ENCODE measurements at regions not wholly inside any gene's neighbourhood (a gene's known extent, or its start where the extent isn't known, plus 50 kb on each side); places are given as distances from the start of the nearest gene placed in this dataset.

GRCh38 chr4:114334884-114335330 is 263.7 kb upstream of the UGT8 start:
- no peak overlapping the region for H3K9ac ChIP-seq (ENCODE audit: insufficient read depth, low read length, poor library complexity, severe bottlenecking)
- no peak overlapping the region for H3K27ac ChIP-seq (ENCODE audit: low read depth in 1 of 2, low read length in 2 of 2)
- intact Hi-C loops (cut with micrococcal nuclease): no loop called here
- no peak overlapping the region for H3K4me2 ChIP-seq (replicated peaks; ENCODE audit: extremely low read depth, low read length, poor library complexity, severe bottlenecking)
- H3K27ac Mint-ChIP-seq: no peak overlapping the region
- H4K20me1 ChIP-seq (ENCODE audit: insufficient read depth, low read length): no peaks in the 10 kb centered on the region
- H3K4me3 Mint-ChIP-seq: no peak overlapping the region
- H3K79me2 ChIP-seq (ENCODE audit: insufficient read depth, low read length): no peaks in the 10 kb centered on the region
- H3K4me1 ChIP-seq (ENCODE audit: control insufficient read depth in 1 of 2, insufficient read depth in 2 of 2, low read length in 2 of 2): no peaks in the 10 kb centered on the region
- no peaks in the 10 kb centered on the region for H3K36me3 ChIP-seq (replicated peaks in 1 of 2; ENCODE audit: control insufficient read depth in 1 of 2, insufficient read depth in 2 of 2, low read length in 2 of 2)
- no peak overlapping the region for H3K4me3 ChIP-seq (replicated peaks in 1 of 3; ENCODE audit: low read depth in 2 of 3, low read length in 3 of 3)
- WGBS (ENCODE audit: insufficient coverage): no CpG with 5 or more reads among the region's 2 CpGs
- no peaks in the 10 kb centered on the region for H3K27me3 Mint-ChIP-seq (ENCODE audit: low read depth in 3 of 3)
- H3K27me3 ChIP-seq (ENCODE audit: control insufficient read depth in 2 of 2, insufficient read depth in 2 of 2, low read length in 2 of 2): no peaks in the 10 kb centered on the region
- H3K9me3 Mint-ChIP-seq: peaks cover 0 to 5% (median 0%) of the 10 kb centered on the region in 7 donors
- no peaks in the 10 kb centered on the region for H3K9me3 ChIP-seq (replicated peaks in 1 of 2; ENCODE audit: control insufficient read depth in 1 of 2, insufficient read depth in 1 of 2, low read length in 2 of 2)
- TF ChIP-seq, protein P1, sequence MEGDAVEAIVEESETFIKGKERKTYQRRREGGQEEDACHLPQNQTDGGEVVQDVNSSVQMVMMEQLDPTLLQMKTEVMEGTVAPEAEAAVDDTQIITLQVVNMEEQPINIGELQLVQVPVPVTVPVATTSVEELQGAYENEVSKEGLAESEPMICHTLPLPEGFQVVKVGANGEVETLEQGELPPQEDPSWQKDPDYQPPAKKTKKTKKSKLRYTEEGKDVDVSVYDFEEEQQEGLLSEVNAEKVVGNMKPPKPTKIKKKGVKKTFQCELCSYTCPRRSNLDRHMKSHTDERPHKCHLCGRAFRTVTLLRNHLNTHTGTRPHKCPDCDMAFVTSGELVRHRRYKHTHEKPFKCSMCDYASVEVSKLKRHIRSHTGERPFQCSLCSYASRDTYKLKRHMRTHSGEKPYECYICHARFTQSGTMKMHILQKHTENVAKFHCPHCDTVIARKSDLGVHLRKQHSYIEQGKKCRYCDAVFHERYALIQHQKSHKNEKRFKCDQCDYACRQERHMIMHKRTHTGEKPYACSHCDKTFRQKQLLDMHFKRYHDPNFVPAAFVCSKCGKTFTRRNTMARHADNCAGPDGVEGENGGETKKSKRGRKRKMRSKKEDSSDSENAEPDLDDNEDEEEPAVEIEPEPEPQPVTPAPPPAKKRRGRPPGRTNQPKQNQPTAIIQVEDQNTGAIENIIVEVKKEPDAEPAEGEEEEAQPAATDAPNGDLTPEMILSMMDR (IDR thresholded peaks at IDR 0.05): no peak
- H2AFZ ChIP-seq (ENCODE audit: insufficient read depth, low read depth, low read length, poor library complexity, severe bottlenecking): no peak overlapping the region
- H3K4me1 Mint-ChIP-seq: no peaks in the 10 kb centered on the region
- no peak for DNase-seq
- no peaks in the 10 kb centered on the region for H3K36me3 Mint-ChIP-seq

- no peak for DNase-seq
Measured at GRCh38 chr4:114335339-114335738, 263.3 kb upstream of the UGT8 start.

More at GRCh38 chr4:114335339-114335738, 263.3 kb upstream of the UGT8 start:
- no peaks in the 10 kb centered on the region for H3K27me3 ChIP-seq (ENCODE audit: control insufficient read depth in 2 of 2, insufficient read depth in 2 of 2, low read length in 2 of 2)
- no peaks in the 10 kb centered on the region for H4K20me1 ChIP-seq (ENCODE audit: insufficient read depth, low read length)
- H3K27me3 Mint-ChIP-seq (ENCODE audit: low read depth in 3 of 3): no peaks in the 10 kb centered on the region
- no peaks in the 10 kb centered on the region for H3K36me3 Mint-ChIP-seq
- no peaks in the 10 kb centered on the region for H3K4me1 ChIP-seq (ENCODE audit: control insufficient read depth in 1 of 2, insufficient read depth in 2 of 2, low read length in 2 of 2)
- H3K4me3 ChIP-seq (replicated peaks in 1 of 3; ENCODE audit: low read depth in 2 of 3, low read length in 3 of 3): no peak overlapping the region
- no peak overlapping the region for H3K4me2 ChIP-seq (replicated peaks; ENCODE audit: extremely low read depth, low read length, poor library complexity, severe bottlenecking)
- no peaks in the 10 kb centered on the region for H3K36me3 ChIP-seq (replicated peaks in 1 of 2; ENCODE audit: control insufficient read depth in 1 of 2, insufficient read depth in 2 of 2, low read length in 2 of 2)
- H3K4me3 Mint-ChIP-seq: no peak overlapping the region
- peaks cover 0 to 5% (median 0%) of the 10 kb centered on the region in 7 donors for H3K9me3 Mint-ChIP-seq
- H3K79me2 ChIP-seq (ENCODE audit: insufficient read depth, low read length): no peaks in the 10 kb centered on the region
- H3K27ac Mint-ChIP-seq: no peak overlapping the region
- intact Hi-C loops (cut with micrococcal nuclease): no loop called here
- H2AFZ ChIP-seq (ENCODE audit: insufficient read depth, low read depth, low read length, poor library complexity, severe bottlenecking): no peak overlapping the region
- TF ChIP-seq, protein P1 (IDR thresholded peaks at IDR 0.05): no peak
- H3K27ac ChIP-seq (ENCODE audit: low read depth in 1 of 2, low read length in 2 of 2): no peak overlapping the region
- no peak overlapping the region for H3K9ac ChIP-seq (ENCODE audit: insufficient read depth, low read length, poor library complexity, severe bottlenecking)
- no peaks in the 10 kb centered on the region for H3K9me3 ChIP-seq (replicated peaks in 1 of 2; ENCODE audit: control insufficient read depth in 1 of 2, insufficient read depth in 1 of 2, low read length in 2 of 2)
- H3K4me1 Mint-ChIP-seq: no peaks in the 10 kb centered on the region

All from CD14-positive monocyte (primary cell).